Tibial nerve (tissue), 4 donors: ENCODE measurements at regions not wholly inside any gene's neighbourhood (a gene's known extent, or its start where the extent isn't known, plus 50 kb on each side); places are given as distances from the start of the nearest gene placed in this dataset.

Experiments used
- EP300 ChIP-seq, 2 donors: sonication (generic); formaldehyde crosslinking; IDR thresholded peaks; one replicate each; pipeline ENCODE4 v1.6.1; 2017; ENCODE audit warnings: antibody characterized with exemption in 2 of 2, mild to moderate bottlenecking in 1 of 2
- TF ChIP-seq, protein P1 (sequence below), 5 experiments: fragments of 200-600 bp in 3 of 5; fragments of 450-650 bp in 2 of 5; sonication (generic) in 3 of 5; IDR thresholded peaks; one replicate each; pipeline ENCODE4 v1.5.1; 2016 to 2019; ENCODE audit warnings: antibody characterized with exemption in 5 of 5, mild to moderate bottlenecking in 3 of 5, moderate library complexity in 2 of 5

DNA sequence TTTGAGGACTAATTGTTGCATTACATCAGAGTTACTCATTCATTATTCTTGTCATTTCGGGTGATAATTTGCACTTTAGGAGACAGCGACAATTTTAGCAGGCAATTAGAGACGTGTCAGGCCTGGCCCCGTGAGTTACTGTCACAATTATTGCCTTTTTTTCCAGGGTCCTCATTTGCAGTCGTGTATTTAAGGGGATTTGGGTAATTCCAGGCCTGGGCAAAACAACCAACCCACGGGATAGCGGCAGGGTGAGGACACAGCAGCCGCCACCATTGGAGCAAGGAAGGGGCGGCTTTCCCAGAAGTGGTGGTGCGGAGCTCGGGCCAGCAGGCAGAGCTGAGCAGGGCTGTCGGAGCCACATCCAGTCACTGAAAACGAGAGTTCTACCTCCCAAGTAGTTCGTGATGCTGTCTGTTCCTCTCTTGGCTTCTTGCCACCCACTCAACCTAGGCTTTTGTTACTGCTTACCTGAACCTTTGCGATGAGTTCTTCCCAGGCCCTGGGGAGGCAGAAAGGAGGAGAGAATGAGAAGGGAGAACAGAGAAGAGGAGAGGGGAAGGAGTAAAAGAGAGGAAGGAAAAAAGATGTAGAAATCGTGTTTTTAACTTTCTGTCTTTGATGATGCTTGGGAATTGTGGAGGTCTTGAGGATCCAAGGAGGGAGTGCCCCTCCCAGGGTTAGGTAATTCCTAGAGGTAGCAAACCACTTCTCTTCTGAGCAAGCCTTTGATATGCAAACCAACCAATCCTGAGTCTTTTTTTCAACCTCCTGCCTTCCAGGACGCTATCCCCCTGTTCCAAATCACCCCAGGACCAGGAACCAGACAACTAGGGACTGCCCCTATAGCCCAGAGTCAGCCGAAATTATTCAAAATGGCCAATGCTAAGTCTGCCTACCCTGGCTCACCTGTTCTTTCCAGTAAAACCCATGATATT is 236.1 kb downstream of the MIAT start:
- TF ChIP-seq, protein P1, sequence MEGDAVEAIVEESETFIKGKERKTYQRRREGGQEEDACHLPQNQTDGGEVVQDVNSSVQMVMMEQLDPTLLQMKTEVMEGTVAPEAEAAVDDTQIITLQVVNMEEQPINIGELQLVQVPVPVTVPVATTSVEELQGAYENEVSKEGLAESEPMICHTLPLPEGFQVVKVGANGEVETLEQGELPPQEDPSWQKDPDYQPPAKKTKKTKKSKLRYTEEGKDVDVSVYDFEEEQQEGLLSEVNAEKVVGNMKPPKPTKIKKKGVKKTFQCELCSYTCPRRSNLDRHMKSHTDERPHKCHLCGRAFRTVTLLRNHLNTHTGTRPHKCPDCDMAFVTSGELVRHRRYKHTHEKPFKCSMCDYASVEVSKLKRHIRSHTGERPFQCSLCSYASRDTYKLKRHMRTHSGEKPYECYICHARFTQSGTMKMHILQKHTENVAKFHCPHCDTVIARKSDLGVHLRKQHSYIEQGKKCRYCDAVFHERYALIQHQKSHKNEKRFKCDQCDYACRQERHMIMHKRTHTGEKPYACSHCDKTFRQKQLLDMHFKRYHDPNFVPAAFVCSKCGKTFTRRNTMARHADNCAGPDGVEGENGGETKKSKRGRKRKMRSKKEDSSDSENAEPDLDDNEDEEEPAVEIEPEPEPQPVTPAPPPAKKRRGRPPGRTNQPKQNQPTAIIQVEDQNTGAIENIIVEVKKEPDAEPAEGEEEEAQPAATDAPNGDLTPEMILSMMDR (IDR thresholded peaks at IDR 0.05): no peak
- no peak for TF ChIP-seq EP300 (IDR thresholded peaks at IDR 0.05)
